SH-SY5Y (cell line): ENCODE measurements at regions not wholly inside any gene's neighbourhood (a gene's known extent, or its start where the extent isn't known, plus 50 kb on each side); places are given as distances from the start of the nearest gene placed in this dataset.

ENCODE experiments used
- GATA2 ChIP-seq: IDR thresholded peaks from 2 replicates; pipeline ENCODE4 v1.6.1; 2011; ENCODE audit warnings: mild to moderate bottlenecking, low read depth, low read length
- GATA3 ChIP-seq: IDR thresholded peaks from 2 replicates; pipeline ENCODE4 v1.6.1; 2011; ENCODE audit warnings: low read depth, mild to moderate bottlenecking, low read length, moderate library complexity

DNA sequence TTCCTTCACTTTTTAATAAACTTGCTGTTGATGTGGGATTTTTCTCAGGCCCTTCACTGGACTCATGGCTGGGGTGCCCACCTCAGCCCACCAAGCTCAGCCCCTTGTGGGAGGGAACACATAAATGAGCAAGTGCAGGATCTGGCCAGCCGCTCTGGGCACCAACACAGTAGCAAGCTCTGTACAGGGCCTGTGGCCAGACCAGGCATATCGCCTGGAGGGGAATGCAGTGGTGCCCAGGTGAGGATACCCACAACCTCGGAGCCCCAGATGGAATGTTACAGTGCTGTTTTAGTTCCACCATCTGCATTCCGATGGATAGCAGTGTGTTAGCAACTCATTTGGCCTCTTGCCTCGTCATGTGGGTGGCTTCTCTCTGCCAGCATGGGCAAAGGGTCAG, 234.6 kb downstream of the PPP1R3A start:
- TF ChIP-seq GATA2 (no peak), GATA3 (no peak)
